Mesothelial cell of epicardium (in vitro differentiated cells): ENCODE measurements at regions not wholly inside any gene's neighbourhood (a gene's known extent, or its start where the extent isn't known, plus 50 kb on each side); places are given as distances from the start of the nearest gene placed in this dataset.

Experiments used
- DNase-seq, 2 experiments: peaks; one replicate each; pipeline ENCODE4 v3.0.0; 2021; ENCODE audit warnings: low spot score in 2 of 2; ENCODE audit not compliant: unreplicated experiment in 2 of 2
- H3K27ac Mint-ChIP-seq: 2 replicates; pipeline ENCODE4 v1.8.0; 2021; ENCODE audit warnings: mixed read lengths
- H3K27me3 Mint-ChIP-seq: 2 replicates; pipeline ENCODE4 v1.8.0; 2021; ENCODE audit warnings: low read depth, mixed read lengths
- H3K36me3 Mint-ChIP-seq: 2 replicates; pipeline ENCODE4 v1.8.0; 2021; ENCODE audit warnings: mixed read lengths
- H3K4me1 Mint-ChIP-seq: 2 replicates; pipeline ENCODE4 v1.8.0; 2021; ENCODE audit warnings: mixed read lengths
- H3K4me3 Mint-ChIP-seq: 2 replicates; pipeline ENCODE4 v1.8.0; 2021; ENCODE audit warnings: mild to moderate bottlenecking, moderate library complexity, mixed read lengths
- H3K9me3 Mint-ChIP-seq: 2 replicates; pipeline ENCODE4 v1.8.0; 2021; ENCODE audit warnings: mixed read lengths
- CTCF ChIP-seq: fragments of 200-600 bp; sonication (generic); IDR thresholded peaks from one replicate; pipeline ENCODE4 v1.5.0; 2021; ENCODE audit warnings: antibody characterized with exemption; ENCODE audit not compliant: unreplicated experiment

DNA sequence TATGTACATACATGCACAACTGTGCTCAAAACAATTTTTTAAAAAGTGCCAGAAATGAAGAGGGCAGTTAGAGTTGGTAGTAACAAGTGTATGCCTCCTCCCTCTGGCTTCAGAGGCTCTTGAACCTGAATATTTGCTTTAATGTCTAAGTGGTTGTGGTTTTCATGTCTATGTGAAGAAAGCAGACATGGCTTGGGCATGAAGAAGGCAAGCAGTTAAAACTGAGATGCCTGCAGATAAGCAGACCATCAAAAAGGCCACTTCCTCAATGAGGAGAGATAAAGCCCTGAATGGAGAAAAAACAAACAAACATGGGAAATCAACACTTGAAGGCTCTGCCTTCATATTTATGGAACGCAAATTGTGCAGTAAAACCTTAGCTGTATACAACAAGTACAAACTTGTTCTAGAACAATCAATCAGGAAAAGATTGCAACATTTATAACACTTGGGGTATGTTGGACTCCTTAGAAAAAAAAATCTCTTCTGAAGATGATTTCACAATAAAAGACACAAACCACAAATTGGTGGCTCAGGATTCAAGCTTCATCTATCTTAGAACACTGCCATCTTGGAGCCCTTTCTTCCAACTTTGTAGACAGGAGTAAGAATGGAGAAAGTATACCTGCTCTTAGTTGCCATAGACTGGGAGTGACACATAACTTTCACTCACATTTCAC lies 52.7 kb upstream of the PLA2G4A start:
- Mint-ChIP-seq H3K27me3 (no peaks in the 10 kb centered on the region), H3K4me3 (no peak overlapping the region), H3K4me1 (peaks cover 13% of the 10 kb centered on the region), H3K27ac (no peak overlapping the region), H3K9me3 (peaks cover 8% of the 10 kb centered on the region), H3K36me3 (no peaks in the 10 kb centered on the region)
- TF ChIP-seq CTCF, result no peak
- no peak for DNase-seq

GRCh38 chr1:186775036-186775435 lies 53.7 kb upstream of the PLA2G4A start:
- Mint-ChIP-seq H3K27me3 (no peaks in the 10 kb centered on the region), H3K36me3 (no peaks in the 10 kb centered on the region), H3K9me3 (peaks cover 8% of the 10 kb centered on the region), H3K4me1 (peaks cover 13% of the 10 kb centered on the region), H3K4me3 (no peak overlapping the region), H3K27ac (peak overlapping the region; percentile 48)
- no peak for DNase-seq
- TF ChIP-seq CTCF, result no peak

GRCh38 chr1:186772228-186772627 lies 56.5 kb upstream of the PLA2G4A start:
- no peak overlapping the region for H3K27ac Mint-ChIP-seq
- no peak for TF ChIP-seq CTCF
- H3K36me3 Mint-ChIP-seq, result no peaks in the 10 kb centered on the region
- H3K9me3 Mint-ChIP-seq, result peaks cover 8% of the 10 kb centered on the region
- H3K4me1 Mint-ChIP-seq, result peaks cover 20% of the 10 kb centered on the region
- H3K4me3 Mint-ChIP-seq, result no peak overlapping the region
- no peak for DNase-seq
- H3K27me3 Mint-ChIP-seq, result no peaks in the 10 kb centered on the region

DNA sequence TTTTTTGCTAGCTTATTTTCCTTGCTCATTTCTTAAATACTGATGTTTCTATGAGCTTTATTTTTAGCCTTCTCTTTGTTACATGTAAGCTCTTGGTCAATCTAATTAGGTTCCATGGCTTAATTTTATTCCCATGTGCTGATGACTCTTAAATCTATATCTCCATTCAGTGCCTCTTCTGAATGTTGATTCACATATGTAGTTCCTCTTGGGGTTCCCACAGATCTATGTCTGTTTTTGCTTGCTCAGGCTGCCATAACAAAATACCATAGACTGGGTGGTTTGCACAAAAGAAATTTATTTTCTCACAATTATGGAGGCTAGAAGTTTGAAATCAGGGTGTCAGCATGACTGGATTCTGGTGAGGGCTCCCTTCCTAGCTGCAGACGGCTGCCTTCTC lies 58.3 kb upstream of the PLA2G4A start:
- Mint-ChIP-seq H3K36me3 (no peaks in the 10 kb centered on the region), H3K27me3 (no peaks in the 10 kb centered on the region), H3K27ac (no peak overlapping the region), H3K4me1 (peaks cover 18% of the 10 kb centered on the region), H3K9me3 (no peaks in the 10 kb centered on the region), H3K4me3 (no peak overlapping the region)
- DNase-seq, result no peak
- no peak for TF ChIP-seq CTCF

- no peaks in the 10 kb centered on the region for H3K27me3 Mint-ChIP-seq
- no peak for DNase-seq
- no peaks in the 10 kb centered on the region for H3K9me3 Mint-ChIP-seq
- H3K4me1 Mint-ChIP-seq, result peaks cover 6% of the 10 kb centered on the region
- no peak for TF ChIP-seq CTCF
- H3K36me3 Mint-ChIP-seq, result no peaks in the 10 kb centered on the region
- no peak overlapping the region for H3K27ac Mint-ChIP-seq
- no peak overlapping the region for H3K4me3 Mint-ChIP-seq
Measured at GRCh38 chr1:186768906-186769305, 59.8 kb upstream of the PLA2G4A start.

- no peak overlapping the region for H3K27ac Mint-ChIP-seq
- no peak for TF ChIP-seq CTCF
- DNase-seq, result no peak
- no peaks in the 10 kb centered on the region for H3K27me3 Mint-ChIP-seq
- H3K4me3 Mint-ChIP-seq, result no peak overlapping the region
- no peaks in the 10 kb centered on the region for H3K36me3 Mint-ChIP-seq
- H3K4me1 Mint-ChIP-seq, result peaks cover 23% of the 10 kb centered on the region
- no peaks in the 10 kb centered on the region for H3K9me3 Mint-ChIP-seq
Measured at GRCh38 chr1:186765446-186765845, 63.3 kb upstream of the PLA2G4A start.
